ENCODE measurements at regions not wholly inside any gene's neighbourhood (a gene's known extent, or its start where the extent isn't known, plus 50 kb on each side); places are given as distances from the start of the nearest gene placed in this dataset.

DNA sequence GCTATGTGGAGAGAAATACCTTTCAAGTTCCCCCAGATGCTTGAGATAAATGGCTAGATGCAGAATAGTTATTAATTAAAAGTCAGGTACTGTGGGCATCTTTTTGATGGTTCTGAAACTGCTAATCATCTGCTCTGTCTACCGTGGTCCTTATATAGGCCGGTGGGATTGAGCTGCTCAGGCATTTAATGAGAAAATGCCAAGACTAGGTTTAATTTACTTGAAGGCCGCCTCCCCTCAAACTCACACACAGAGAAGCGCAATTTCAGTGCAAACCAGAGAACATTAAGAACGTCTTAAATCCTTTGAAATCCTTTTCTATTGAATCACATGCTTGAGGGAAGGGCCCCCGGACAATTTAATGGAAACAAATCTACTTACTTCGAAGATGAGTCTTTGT lies 136.4 kb upstream of the CRBN start:
- TF ChIP-seq, protein P1, sequence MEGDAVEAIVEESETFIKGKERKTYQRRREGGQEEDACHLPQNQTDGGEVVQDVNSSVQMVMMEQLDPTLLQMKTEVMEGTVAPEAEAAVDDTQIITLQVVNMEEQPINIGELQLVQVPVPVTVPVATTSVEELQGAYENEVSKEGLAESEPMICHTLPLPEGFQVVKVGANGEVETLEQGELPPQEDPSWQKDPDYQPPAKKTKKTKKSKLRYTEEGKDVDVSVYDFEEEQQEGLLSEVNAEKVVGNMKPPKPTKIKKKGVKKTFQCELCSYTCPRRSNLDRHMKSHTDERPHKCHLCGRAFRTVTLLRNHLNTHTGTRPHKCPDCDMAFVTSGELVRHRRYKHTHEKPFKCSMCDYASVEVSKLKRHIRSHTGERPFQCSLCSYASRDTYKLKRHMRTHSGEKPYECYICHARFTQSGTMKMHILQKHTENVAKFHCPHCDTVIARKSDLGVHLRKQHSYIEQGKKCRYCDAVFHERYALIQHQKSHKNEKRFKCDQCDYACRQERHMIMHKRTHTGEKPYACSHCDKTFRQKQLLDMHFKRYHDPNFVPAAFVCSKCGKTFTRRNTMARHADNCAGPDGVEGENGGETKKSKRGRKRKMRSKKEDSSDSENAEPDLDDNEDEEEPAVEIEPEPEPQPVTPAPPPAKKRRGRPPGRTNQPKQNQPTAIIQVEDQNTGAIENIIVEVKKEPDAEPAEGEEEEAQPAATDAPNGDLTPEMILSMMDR (IDR thresholded peaks at IDR 0.05) = no peak
- TF ChIP-seq POLR2A (IDR thresholded peaks at IDR 0.05) = no peak
- 77 to 89% methylated on average over 7 of the region's 7 CpGs for WGBS, 2 donors
- H3K27me3 ChIP-seq = no peaks in the 10 kb centered on the region
- no peaks in the 10 kb centered on the region for H3K9me3 ChIP-seq
- no peak for DNase-seq
- H3K27ac ChIP-seq = no peak overlapping the region
- H3K36me3 ChIP-seq = no peaks in the 10 kb centered on the region
- no peaks in the 10 kb centered on the region for H3K4me1 ChIP-seq
- intact Hi-C loops (cut with DNase I) = no loop called here
- H3K4me3 ChIP-seq (replicated peaks in 1 of 3) = no peak overlapping the region

DNA sequence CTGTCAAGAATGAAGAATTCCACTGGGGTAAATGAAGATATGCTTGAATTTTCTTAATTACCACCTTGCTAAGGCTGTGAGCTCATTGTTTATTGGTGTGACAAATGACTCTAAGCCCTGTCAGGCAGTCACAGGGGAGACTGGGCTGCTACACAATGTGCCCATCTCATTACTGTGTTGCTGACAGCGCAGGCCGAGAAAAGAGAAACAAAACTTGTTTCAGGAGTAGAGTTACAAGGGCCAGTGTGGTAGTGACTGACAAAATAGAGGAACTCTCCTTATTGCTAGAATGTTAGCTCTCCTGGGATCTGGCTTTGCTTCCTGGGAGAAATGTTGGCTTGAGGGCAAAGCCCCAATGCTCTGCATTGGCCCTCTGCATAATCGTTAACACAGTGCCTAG lies 130.4 kb upstream of the CRBN start:
- no peak overlapping the region for H3K4me3 ChIP-seq (replicated peaks in 1 of 3)
- TF ChIP-seq, protein P1 (IDR thresholded peaks at IDR 0.05) = no peak
- TF ChIP-seq POLR2A (IDR thresholded peaks at IDR 0.05) = no peak
- DNase-seq = no peak
- H3K27ac ChIP-seq = no peak overlapping the region
- no peaks in the 10 kb centered on the region for H3K9me3 ChIP-seq
- intact Hi-C loops (cut with DNase I) = no loop called here
- 56 to 60% methylated on average over 3 of the region's 3 CpGs for WGBS, 2 donors
- no peaks in the 10 kb centered on the region for H3K27me3 ChIP-seq
- H3K4me1 ChIP-seq = no peaks in the 10 kb centered on the region
- H3K36me3 ChIP-seq = no peaks in the 10 kb centered on the region

DNA sequence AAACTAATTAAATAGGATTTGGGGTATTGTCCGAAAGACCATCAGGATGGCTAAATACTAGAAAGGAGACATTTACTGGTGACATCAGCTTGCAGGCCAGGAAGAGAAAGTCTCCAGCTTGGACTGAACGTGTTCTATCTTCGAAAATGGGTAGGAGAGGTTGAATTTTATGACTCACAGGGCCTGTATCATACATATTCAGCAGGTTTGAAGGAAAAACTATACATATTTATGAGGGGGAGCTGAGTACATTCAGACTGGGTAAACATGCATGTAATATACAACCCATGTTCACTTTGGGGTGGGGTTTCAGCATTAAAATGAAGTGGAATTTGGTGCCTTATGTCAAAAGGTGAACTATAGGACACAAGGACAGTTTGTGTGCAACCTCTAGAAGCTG lies 129.3 kb upstream of the CRBN start:
- Histone ChIP-seq H3K4me1 (no peaks in the 10 kb centered on the region), H3K4me3 (replicated peaks in 1 of 3) (no peak overlapping the region), H3K27ac (no peak overlapping the region), H3K36me3 (no peaks in the 10 kb centered on the region), H3K27me3 (no peaks in the 10 kb centered on the region), H3K9me3 (no peaks in the 10 kb centered on the region)
- no peak for DNase-seq
- TF ChIP-seq, protein P1 (IDR thresholded peaks at IDR 0.05) = no peak
- no peak for TF ChIP-seq POLR2A (IDR thresholded peaks at IDR 0.05)
- intact Hi-C loops (cut with DNase I) = no loop called here
- 90 to 95% methylated on average over 3 of the region's 3 CpGs for WGBS, 2 donors

DNA sequence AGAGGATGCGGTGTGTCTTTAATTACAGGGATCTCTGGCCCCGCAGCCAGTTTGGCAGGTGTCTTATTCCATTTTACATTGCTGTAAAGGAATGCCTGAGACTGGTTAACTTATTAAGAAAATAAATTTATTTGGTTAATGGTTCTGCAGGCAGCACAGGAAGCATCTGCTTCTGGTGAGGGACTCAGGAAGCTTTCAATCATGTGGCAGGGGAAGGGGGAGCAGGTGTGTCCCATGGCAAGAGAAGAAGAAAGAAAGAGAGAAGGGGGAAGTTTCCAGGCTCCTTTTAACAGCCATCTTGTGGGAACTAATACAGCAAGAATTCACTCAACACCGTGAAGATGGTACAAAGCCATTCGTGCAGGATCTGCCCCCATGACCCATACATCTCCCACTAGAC lies 128.0 kb upstream of the CRBN start:
- intact Hi-C loops (cut with DNase I) = no loop called here
- H3K36me3 ChIP-seq = no peaks in the 10 kb centered on the region
- no peaks in the 10 kb centered on the region for H3K4me1 ChIP-seq
- H3K27me3 ChIP-seq = no peaks in the 10 kb centered on the region
- 68 to 72% methylated on average over 4 of the region's 4 CpGs for WGBS, 2 donors
- DNase-seq = no peak
- no peak overlapping the region for H3K4me3 ChIP-seq (replicated peaks in 1 of 3)
- no peak overlapping the region for H3K27ac ChIP-seq
- no peaks in the 10 kb centered on the region for H3K9me3 ChIP-seq
- TF ChIP-seq, protein P1 (IDR thresholded peaks at IDR 0.05) = no peak
- no peak for TF ChIP-seq POLR2A (IDR thresholded peaks at IDR 0.05)

DNA sequence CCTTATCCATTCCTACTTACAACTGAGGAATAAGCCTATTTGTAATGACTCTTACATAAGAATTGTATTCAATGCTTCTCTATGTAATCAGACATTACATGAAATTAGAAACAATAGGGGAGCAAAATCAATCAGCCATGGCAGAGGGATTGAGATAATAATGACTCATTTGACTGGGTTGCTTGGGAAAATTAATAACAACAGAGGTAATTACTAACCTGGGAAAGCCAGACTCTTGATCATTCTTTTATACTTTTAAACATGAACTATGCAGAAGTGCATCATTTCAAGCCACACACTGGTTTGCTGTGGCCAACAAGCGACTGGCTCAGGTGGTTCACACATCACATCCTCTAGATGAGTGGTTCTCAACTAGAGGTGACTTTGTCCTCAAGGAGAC lies 126.3 kb upstream of the CRBN start:
- no peaks in the 10 kb centered on the region for H3K36me3 ChIP-seq
- no peak for DNase-seq
- H3K4me1 ChIP-seq = no peaks in the 10 kb centered on the region
- 86 to 92% methylated on average over 1 of the region's 1 CpG for WGBS, 2 donors
- no peak overlapping the region for H3K27ac ChIP-seq
- no peaks in the 10 kb centered on the region for H3K27me3 ChIP-seq
- H3K4me3 ChIP-seq (replicated peaks in 1 of 3) = no peak overlapping the region
- intact Hi-C loops (cut with DNase I) = no loop called here
- H3K9me3 ChIP-seq = no peaks in the 10 kb centered on the region
- no peak for TF ChIP-seq POLR2A (IDR thresholded peaks at IDR 0.05)
- TF ChIP-seq, protein P1 (IDR thresholded peaks at IDR 0.05) = no peak
